ENCODE measurements at regions not wholly inside any gene's neighbourhood (a gene's known extent, or its start where the extent isn't known, plus 50 kb on each side); places are given as distances from the start of the nearest gene placed in this dataset.

- no peaks in the 10 kb centered on the region for H3K36me3 ChIP-seq
- DNase-seq, result no peak
- no peak overlapping the region for H3K4me3 ChIP-seq (ENCODE audit: low read depth, low read length)
- H3K27me3 ChIP-seq (ENCODE audit: insufficient read depth, low read depth, severe bottlenecking), result no peaks in the 10 kb centered on the region
- TF ChIP-seq, protein P1, sequence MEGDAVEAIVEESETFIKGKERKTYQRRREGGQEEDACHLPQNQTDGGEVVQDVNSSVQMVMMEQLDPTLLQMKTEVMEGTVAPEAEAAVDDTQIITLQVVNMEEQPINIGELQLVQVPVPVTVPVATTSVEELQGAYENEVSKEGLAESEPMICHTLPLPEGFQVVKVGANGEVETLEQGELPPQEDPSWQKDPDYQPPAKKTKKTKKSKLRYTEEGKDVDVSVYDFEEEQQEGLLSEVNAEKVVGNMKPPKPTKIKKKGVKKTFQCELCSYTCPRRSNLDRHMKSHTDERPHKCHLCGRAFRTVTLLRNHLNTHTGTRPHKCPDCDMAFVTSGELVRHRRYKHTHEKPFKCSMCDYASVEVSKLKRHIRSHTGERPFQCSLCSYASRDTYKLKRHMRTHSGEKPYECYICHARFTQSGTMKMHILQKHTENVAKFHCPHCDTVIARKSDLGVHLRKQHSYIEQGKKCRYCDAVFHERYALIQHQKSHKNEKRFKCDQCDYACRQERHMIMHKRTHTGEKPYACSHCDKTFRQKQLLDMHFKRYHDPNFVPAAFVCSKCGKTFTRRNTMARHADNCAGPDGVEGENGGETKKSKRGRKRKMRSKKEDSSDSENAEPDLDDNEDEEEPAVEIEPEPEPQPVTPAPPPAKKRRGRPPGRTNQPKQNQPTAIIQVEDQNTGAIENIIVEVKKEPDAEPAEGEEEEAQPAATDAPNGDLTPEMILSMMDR (IDR thresholded peaks at IDR 0.05; ENCODE audit: low read depth, low read length), result no peak
- no peak overlapping the region for H3K27ac ChIP-seq
- no peaks in the 10 kb centered on the region for H3K9me3 ChIP-seq (ENCODE audit: severe bottlenecking)
Observed at GRCh38 chr6:68007717-68008116, 627.4 kb upstream of the ADGRB3 start.

DNA sequence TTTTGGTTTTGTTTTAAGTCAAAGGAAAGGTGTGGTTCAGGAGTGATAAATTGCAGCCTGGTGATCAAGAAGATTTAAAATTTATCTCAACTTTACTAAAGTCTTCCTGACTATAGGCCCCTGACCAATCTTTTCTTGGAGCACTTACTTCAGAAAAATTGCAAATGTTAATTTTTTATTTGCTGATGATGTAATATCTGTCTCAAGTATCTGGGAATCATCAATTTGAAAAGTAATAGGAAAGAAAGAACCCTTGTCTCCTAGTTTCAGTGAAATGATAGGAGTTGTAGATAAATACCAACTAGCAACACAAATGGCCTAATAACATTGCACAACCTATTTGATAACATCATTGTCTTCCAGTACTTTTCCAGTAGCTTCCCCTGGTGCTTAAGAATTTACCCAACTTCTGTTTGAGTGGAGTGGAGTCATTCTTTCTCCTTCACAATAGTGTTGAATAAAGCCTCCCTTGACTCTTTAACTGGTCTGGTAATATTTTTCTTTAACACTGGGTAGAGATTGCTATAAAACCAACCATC lies 648.3 kb upstream of the ADGRB3 start:
- Histone ChIP-seq H3K27me3 (ENCODE audit: insufficient read depth, low read depth, severe bottlenecking) (no peaks in the 10 kb centered on the region), H3K4me3 (ENCODE audit: low read depth, low read length) (no peak overlapping the region), H3K9me3 (ENCODE audit: severe bottlenecking) (no peaks in the 10 kb centered on the region), H3K27ac (no peak overlapping the region), H3K36me3 (no peaks in the 10 kb centered on the region)
- no peak for DNase-seq
- TF ChIP-seq, protein P1 (IDR thresholded peaks at IDR 0.05; ENCODE audit: low read depth, low read length), result no peak

GRCh38 chr6:67976486-67976885 lies 658.6 kb upstream of the ADGRB3 start:
- H3K9me3 ChIP-seq (ENCODE audit: severe bottlenecking), result no peaks in the 10 kb centered on the region
- H3K4me3 ChIP-seq (ENCODE audit: low read depth, low read length), result no peak overlapping the region
- no peaks in the 10 kb centered on the region for H3K27me3 ChIP-seq (ENCODE audit: insufficient read depth, low read depth, severe bottlenecking)
- TF ChIP-seq, protein P1 (IDR thresholded peaks at IDR 0.05; ENCODE audit: low read depth, low read length), result no peak
- H3K36me3 ChIP-seq, result no peaks in the 10 kb centered on the region
- H3K27ac ChIP-seq, result no peak overlapping the region
- DNase-seq, result no peak

DNA sequence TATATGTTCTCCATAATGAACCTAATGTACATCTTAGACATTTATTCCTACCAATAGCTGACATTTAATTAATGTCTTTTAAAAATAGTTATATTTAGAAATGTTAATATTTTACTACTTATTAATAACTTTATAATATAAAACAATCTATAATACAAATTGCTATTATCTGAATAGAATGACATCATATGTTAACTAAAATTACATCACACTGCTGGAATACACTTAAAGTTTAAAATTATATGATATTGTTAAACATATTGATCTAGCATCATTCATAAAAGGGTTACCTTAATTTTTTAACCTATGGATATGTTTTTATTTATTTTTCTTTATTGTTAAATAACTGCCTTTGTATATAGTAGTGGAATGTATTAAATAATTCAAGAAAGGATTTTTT lies 660.2 kb upstream of the ADGRB3 start:
- H3K27ac ChIP-seq, result no peak overlapping the region
- H3K9me3 ChIP-seq (ENCODE audit: severe bottlenecking), result no peaks in the 10 kb centered on the region
- H3K36me3 ChIP-seq, result no peaks in the 10 kb centered on the region
- no peak overlapping the region for H3K4me3 ChIP-seq (ENCODE audit: low read depth, low read length)
- DNase-seq, result no peak
- TF ChIP-seq, protein P1 (IDR thresholded peaks at IDR 0.05; ENCODE audit: low read depth, low read length), result no peak
- H3K27me3 ChIP-seq (ENCODE audit: insufficient read depth, low read depth, severe bottlenecking), result no peaks in the 10 kb centered on the region

GRCh38 chr6:67971812-67972211 lies 663.3 kb upstream of the ADGRB3 start:
- no peaks in the 10 kb centered on the region for H3K9me3 ChIP-seq (ENCODE audit: severe bottlenecking)
- TF ChIP-seq, protein P1 (IDR thresholded peaks at IDR 0.05; ENCODE audit: low read depth, low read length), result no peak
- H3K4me3 ChIP-seq (ENCODE audit: low read depth, low read length), result no peak overlapping the region
- no peak overlapping the region for H3K27ac ChIP-seq
- DNase-seq, result no peak
- no peaks in the 10 kb centered on the region for H3K27me3 ChIP-seq (ENCODE audit: insufficient read depth, low read depth, severe bottlenecking)
- no peaks in the 10 kb centered on the region for H3K36me3 ChIP-seq

DNA sequence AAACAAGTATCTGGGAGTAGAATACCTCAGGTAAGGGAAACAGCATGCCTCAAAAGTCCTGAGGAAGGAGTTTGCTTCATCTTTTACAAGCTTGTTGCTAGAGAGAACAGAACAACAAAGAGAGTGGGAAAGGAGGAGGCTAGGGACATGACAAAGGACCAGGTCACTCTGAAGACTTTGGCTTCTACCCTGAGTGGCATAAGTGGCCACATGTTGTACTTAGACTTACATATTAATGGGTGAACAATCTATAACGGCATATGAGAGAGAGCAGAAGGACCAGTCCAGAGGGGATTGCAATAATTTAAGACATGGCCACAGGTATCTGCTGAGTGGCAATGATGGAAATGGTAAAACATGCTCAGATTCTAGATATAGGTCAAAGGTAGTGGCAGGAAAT lies 668.3 kb upstream of the ADGRB3 start:
- Histone ChIP-seq H3K27ac (no peak overlapping the region), H3K36me3 (no peaks in the 10 kb centered on the region), H3K4me3 (ENCODE audit: low read depth, low read length) (no peak overlapping the region), H3K9me3 (ENCODE audit: severe bottlenecking) (no peaks in the 10 kb centered on the region), H3K27me3 (ENCODE audit: insufficient read depth, low read depth, severe bottlenecking) (no peaks in the 10 kb centered on the region)
- TF ChIP-seq, protein P1 (IDR thresholded peaks at IDR 0.05; ENCODE audit: low read depth, low read length), result no peak
- DNase-seq, result no peak
